ENCODE measurements at regions not wholly inside any gene's neighbourhood (a gene's known extent, or its start where the extent isn't known, plus 50 kb on each side); places are given as distances from the start of the nearest gene placed in this dataset.
A peak's percentile ranks its signal among the peaks of the same experiment; 100 is the strongest.

DNA sequence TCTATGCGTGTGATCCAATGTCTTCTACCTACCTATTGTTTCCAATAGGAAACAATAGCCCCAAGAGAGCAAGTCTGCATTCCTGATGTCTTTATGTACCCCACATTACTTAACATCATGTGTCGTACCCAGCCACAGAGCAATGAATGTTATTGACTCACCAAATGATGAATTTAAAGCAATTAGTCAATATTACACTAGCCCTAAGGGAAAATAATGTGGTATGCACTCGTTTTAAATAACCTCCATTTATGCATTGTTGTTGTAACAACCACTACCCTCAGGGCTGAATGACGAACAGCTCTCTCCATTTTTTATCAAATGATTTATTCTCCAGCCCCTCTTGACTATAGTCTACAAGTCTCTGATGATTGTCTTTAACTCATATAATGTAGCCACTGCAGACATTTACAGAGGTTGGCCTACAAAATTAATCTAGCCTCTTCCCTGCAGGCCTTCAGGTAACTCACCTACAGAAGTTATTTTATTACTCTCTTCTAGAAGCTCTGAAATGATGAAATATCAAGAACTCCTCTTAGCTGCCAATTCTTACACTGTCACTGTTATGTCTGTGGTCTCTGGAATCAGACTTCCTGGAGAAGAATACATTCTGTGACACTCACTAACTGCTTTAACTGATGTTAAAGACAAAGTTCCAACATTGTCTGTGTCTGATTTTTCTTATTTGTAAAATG lies 601.7 kb upstream of the GRIA3 start:
- H3K4me1 ChIP-seq (ENCODE audit: insufficient read depth, low read length), result peaks cover 13% of the 10 kb centered on the region
- no peaks in the 10 kb centered on the region for H3K79me2 ChIP-seq (ENCODE audit: insufficient read depth, low read length)
- no peaks in the 10 kb centered on the region for H3K27me3 ChIP-seq (ENCODE audit: insufficient read depth, low read length, poor library complexity)
- no peaks in the 10 kb centered on the region for H4K20me1 ChIP-seq (ENCODE audit: insufficient read depth, low read length)
- H3K9ac ChIP-seq (ENCODE audit: low read depth, low read length), result no peak overlapping the region
- H3K4me3 ChIP-seq (ENCODE audit: low read depth in 1 of 2, low read length in 2 of 2), result no peak overlapping the region
- H3K36me3 ChIP-seq (ENCODE audit: insufficient read depth, low read length), result no peaks in the 10 kb centered on the region
- TF ChIP-seq EZH2 (IDR thresholded peaks at IDR 0.05; ENCODE audit: borderline replicate concordance, low read depth, low read length, severe bottlenecking) (no peak), CTCF (IDR thresholded peaks at IDR 0.05; ENCODE audit: borderline replicate concordance, extremely low read depth, low read length, poor library complexity, severe bottlenecking) (no peak)
- ATAC-seq (ENCODE audit: insufficient read depth, low read depth) (no peak), DNase-seq (no peak)
- H3K9me3 ChIP-seq (ENCODE audit: insufficient read depth, low read length, severe bottlenecking), result no peaks in the 10 kb centered on the region
- H2AFZ ChIP-seq (ENCODE audit: low read depth, low read length), result no peak overlapping the region
- H3K4me2 ChIP-seq (ENCODE audit: insufficient read depth, low read length), result no peak overlapping the region
- peak overlapping the region; percentile 54 for H3K27ac ChIP-seq (ENCODE audit: low read length)

DNA sequence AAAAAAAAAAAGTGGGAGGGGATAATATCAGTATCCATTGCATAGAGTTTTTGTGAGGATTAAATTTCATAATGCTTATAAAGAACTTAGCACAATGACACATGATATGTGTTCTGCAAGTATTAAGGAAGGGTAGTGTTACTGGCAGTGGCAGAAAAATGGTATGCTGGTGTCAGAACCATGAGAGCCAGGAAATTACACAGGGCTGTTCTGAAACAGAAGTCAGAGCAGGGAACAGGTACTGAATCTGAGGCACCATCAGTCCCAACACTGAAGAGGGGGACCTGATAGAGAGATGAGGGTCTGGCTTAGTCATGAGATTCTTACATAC lies 601.1 kb upstream of the GRIA3 start:
- Histone ChIP-seq H3K27ac (ENCODE audit: low read length) (peak overlapping the region; percentile 54), H3K9me3 (ENCODE audit: insufficient read depth, low read length, severe bottlenecking) (no peaks in the 10 kb centered on the region), H3K9ac (ENCODE audit: low read depth, low read length) (no peak overlapping the region), H3K4me2 (ENCODE audit: insufficient read depth, low read length) (no peak overlapping the region), H3K27me3 (ENCODE audit: insufficient read depth, low read length, poor library complexity) (no peaks in the 10 kb centered on the region), H2AFZ (ENCODE audit: low read depth, low read length) (no peak overlapping the region; the same call in 1 of the 2 replicates), H3K36me3 (ENCODE audit: insufficient read depth, low read length) (no peaks in the 10 kb centered on the region), H4K20me1 (ENCODE audit: insufficient read depth, low read length) (no peaks in the 10 kb centered on the region), H3K4me1 (ENCODE audit: insufficient read depth, low read length) (peaks cover 13% of the 10 kb centered on the region), H3K79me2 (ENCODE audit: insufficient read depth, low read length) (no peaks in the 10 kb centered on the region), H3K4me3 (ENCODE audit: low read depth in 1 of 2, low read length in 2 of 2) (no peak overlapping the region)
- DNase-seq (no peak), ATAC-seq (ENCODE audit: insufficient read depth, low read depth) (no peak)
- TF ChIP-seq EZH2 (IDR thresholded peaks at IDR 0.05; ENCODE audit: borderline replicate concordance, low read depth, low read length, severe bottlenecking), result no peak
- TF ChIP-seq CTCF (IDR thresholded peaks at IDR 0.05; ENCODE audit: borderline replicate concordance, extremely low read depth, low read length, poor library complexity, severe bottlenecking), result no peak

GRCh38 chrX:122583551-122583950 lies 600.5 kb upstream of the GRIA3 start:
- TF ChIP-seq EZH2 (IDR thresholded peaks at IDR 0.05; ENCODE audit: borderline replicate concordance, low read depth, low read length, severe bottlenecking) (no peak), CTCF (IDR thresholded peaks at IDR 0.05; ENCODE audit: borderline replicate concordance, extremely low read depth, low read length, poor library complexity, severe bottlenecking) (no peak)
- H3K79me2 ChIP-seq (ENCODE audit: insufficient read depth, low read length), result no peaks in the 10 kb centered on the region
- no peak overlapping the region for H3K27ac ChIP-seq (ENCODE audit: low read length)
- no peak overlapping the region for H3K9ac ChIP-seq (ENCODE audit: low read depth, low read length)
- H3K36me3 ChIP-seq (ENCODE audit: insufficient read depth, low read length), result no peaks in the 10 kb centered on the region
- ATAC-seq (ENCODE audit: insufficient read depth, low read depth) (no peak), DNase-seq (no peak)
- no peaks in the 10 kb centered on the region for H3K9me3 ChIP-seq (ENCODE audit: insufficient read depth, low read length, severe bottlenecking)
- no peak overlapping the region for H3K4me3 ChIP-seq (ENCODE audit: low read depth in 1 of 2, low read length in 2 of 2)
- no peaks in the 10 kb centered on the region for H4K20me1 ChIP-seq (ENCODE audit: insufficient read depth, low read length)
- H2AFZ ChIP-seq (ENCODE audit: low read depth, low read length), result no peak overlapping the region; the same call in 1 of the 2 replicates
- H3K4me1 ChIP-seq (ENCODE audit: insufficient read depth, low read length), result peaks cover 13% of the 10 kb centered on the region
- no peaks in the 10 kb centered on the region for H3K27me3 ChIP-seq (ENCODE audit: insufficient read depth, low read length, poor library complexity)
- no peak overlapping the region for H3K4me2 ChIP-seq (ENCODE audit: insufficient read depth, low read length)

Measured in DND-41 (cell line).